RWPE2 (cell line): ENCODE measurements at regions not wholly inside any gene's neighbourhood (a gene's known extent, or its start where the extent isn't known, plus 50 kb on each side); places are given as distances from the start of the nearest gene placed in this dataset.

Experiments used
- ATAC-seq: fragments of 200-7000 bp; cut with Tn5 transposase; 3 replicates; pipeline ENCODE4 v1.9.1; 2021; ENCODE audit warnings: low read depth
- DNase-seq: peaks from one replicate; pipeline ENCODE4 v3.0.0-alpha.2; 2020; ENCODE audit warnings: low spot score
- H3K27ac ChIP-seq: fragments of 450-650 bp; 2 replicates; pipeline ENCODE4 v1.5.1; 2017; ENCODE audit warnings: mild to moderate bottlenecking; ENCODE audit not compliant: poor library complexity, severe bottlenecking
- H3K27me3 ChIP-seq: fragments of 250-450 bp; sonication (Bioruptor Pico); 2 replicates; pipeline ENCODE4 v1.5.1; 2021; ENCODE audit warnings: mild to moderate bottlenecking, moderate library complexity; ENCODE audit not compliant: insufficient read depth, poor library complexity, severe bottlenecking
- H3K36me3 ChIP-seq: fragments of 250-450 bp; sonication (Bioruptor Pico); 2 replicates; pipeline ENCODE4 v1.5.1; 2020; ENCODE audit warnings: low read depth, mild to moderate bottlenecking, moderate library complexity
- H3K4me1 ChIP-seq: fragments of 250-450 bp; sonication (Bioruptor Pico); 2 replicates; pipeline ENCODE4 v1.5.1; 2021; ENCODE audit warnings: mild to moderate bottlenecking, moderate library complexity; ENCODE audit not compliant: insufficient read depth, poor library complexity, severe bottlenecking
- H3K4me3 ChIP-seq: fragments of 250-450 bp; sonication (Bioruptor Pico); 2 replicates; pipeline ENCODE4 v1.5.1; 2021; ENCODE audit warnings: mild to moderate bottlenecking, moderate library complexity; ENCODE audit not compliant: severe bottlenecking
- H3K9me3 ChIP-seq: fragments of 250-450 bp; sonication (Bioruptor Pico); 2 replicates; pipeline ENCODE4 v1.5.1; 2021; ENCODE audit warnings: mild to moderate bottlenecking, moderate library complexity; ENCODE audit not compliant: severe bottlenecking
- TF ChIP-seq, protein P1 (sequence below): fragments of 450-650 bp; IDR thresholded peaks from one replicate; pipeline ENCODE4 v1.5.1; 2017; ENCODE audit warnings: mild to moderate bottlenecking, moderate library complexity; ENCODE audit not compliant: poor library complexity, severe bottlenecking

- H3K27me3 ChIP-seq: no peaks in the 10 kb centered on the region
- no peak for ATAC-seq
- DNase-seq: no peak
- no peaks in the 10 kb centered on the region for H3K36me3 ChIP-seq
- TF ChIP-seq, protein P1, sequence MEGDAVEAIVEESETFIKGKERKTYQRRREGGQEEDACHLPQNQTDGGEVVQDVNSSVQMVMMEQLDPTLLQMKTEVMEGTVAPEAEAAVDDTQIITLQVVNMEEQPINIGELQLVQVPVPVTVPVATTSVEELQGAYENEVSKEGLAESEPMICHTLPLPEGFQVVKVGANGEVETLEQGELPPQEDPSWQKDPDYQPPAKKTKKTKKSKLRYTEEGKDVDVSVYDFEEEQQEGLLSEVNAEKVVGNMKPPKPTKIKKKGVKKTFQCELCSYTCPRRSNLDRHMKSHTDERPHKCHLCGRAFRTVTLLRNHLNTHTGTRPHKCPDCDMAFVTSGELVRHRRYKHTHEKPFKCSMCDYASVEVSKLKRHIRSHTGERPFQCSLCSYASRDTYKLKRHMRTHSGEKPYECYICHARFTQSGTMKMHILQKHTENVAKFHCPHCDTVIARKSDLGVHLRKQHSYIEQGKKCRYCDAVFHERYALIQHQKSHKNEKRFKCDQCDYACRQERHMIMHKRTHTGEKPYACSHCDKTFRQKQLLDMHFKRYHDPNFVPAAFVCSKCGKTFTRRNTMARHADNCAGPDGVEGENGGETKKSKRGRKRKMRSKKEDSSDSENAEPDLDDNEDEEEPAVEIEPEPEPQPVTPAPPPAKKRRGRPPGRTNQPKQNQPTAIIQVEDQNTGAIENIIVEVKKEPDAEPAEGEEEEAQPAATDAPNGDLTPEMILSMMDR: no peak
- H3K4me3 ChIP-seq: no peak overlapping the region
- H3K9me3 ChIP-seq: no peaks in the 10 kb centered on the region
- no peak overlapping the region for H3K27ac ChIP-seq
- H3K4me1 ChIP-seq: no peaks in the 10 kb centered on the region
Observed at GRCh38 chr11:106329273-106330018, 252.0 kb downstream of the AASDHPPT start.

- no peaks in the 10 kb centered on the region for H3K9me3 ChIP-seq
- no peaks in the 10 kb centered on the region for H3K36me3 ChIP-seq
- H3K4me1 ChIP-seq: no peaks in the 10 kb centered on the region
- H3K27ac ChIP-seq: no peak overlapping the region
- TF ChIP-seq, protein P1: no peak
- H3K4me3 ChIP-seq: no peak overlapping the region
- DNase-seq (no peak), ATAC-seq (no peak; the same call in 2 of the 3 replicates)
- H3K27me3 ChIP-seq: no peaks in the 10 kb centered on the region
Observed at GRCh38 chr11:106331176-106331575, 253.7 kb downstream of the AASDHPPT start.

DNA sequence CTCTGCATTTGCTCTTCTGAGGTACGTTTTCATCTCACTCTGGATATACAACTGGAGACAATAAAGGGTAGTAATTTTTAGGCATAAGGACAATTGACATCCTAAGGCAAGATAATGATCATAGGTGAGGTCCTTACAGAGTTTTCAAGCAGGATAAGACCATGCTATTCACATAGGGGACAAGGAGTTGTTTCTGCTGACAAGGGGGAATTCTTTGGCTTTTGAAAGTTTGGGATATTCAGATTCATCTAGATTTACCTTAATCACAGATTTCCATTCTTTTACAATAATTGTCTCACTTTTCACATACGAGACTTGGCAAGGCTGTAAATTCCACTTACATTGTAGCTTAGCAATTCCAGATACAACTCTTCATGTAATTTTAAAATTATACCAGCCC, 256.2 kb downstream of the AASDHPPT start:
- Histone ChIP-seq H3K9me3 (no peaks in the 10 kb centered on the region), H3K4me3 (no peak overlapping the region), H3K27me3 (no peaks in the 10 kb centered on the region), H3K27ac (no peak overlapping the region), H3K36me3 (no peaks in the 10 kb centered on the region), H3K4me1 (no peaks in the 10 kb centered on the region)
- TF ChIP-seq, protein P1: no peak
- ATAC-seq (no peak), DNase-seq (no peak)

- Histone ChIP-seq H3K4me3 (no peak overlapping the region), H3K36me3 (no peaks in the 10 kb centered on the region), H3K9me3 (no peaks in the 10 kb centered on the region), H3K27me3 (no peaks in the 10 kb centered on the region), H3K4me1 (no peaks in the 10 kb centered on the region), H3K27ac (no peak overlapping the region)
- TF ChIP-seq, protein P1: no peak
- DNase-seq: no peak
- no peak for ATAC-seq
Observed at GRCh38 chr11:106344394-106344793, 266.9 kb downstream of the AASDHPPT start.

GRCh38 chr11:106344966-106345365, 267.5 kb downstream of the AASDHPPT start:
- Histone ChIP-seq H3K9me3 (no peaks in the 10 kb centered on the region), H3K4me1 (no peaks in the 10 kb centered on the region), H3K36me3 (no peaks in the 10 kb centered on the region), H3K27me3 (no peaks in the 10 kb centered on the region), H3K4me3 (no peak overlapping the region), H3K27ac (no peak overlapping the region)
- TF ChIP-seq, protein P1: no peak
- ATAC-seq: no peak
- no peak for DNase-seq
